WTC11 (cell line): ENCODE measurements at regions not wholly inside any gene's neighbourhood (a gene's known extent, or its start where the extent isn't known, plus 50 kb on each side); places are given as distances from the start of the nearest gene placed in this dataset.

Experiments used
- ATAC-seq: fragments of 200-7000 bp; cut with Tn5 transposase; 2 replicates; pipeline ENCODE4 v1.10.0; 2021; ENCODE audit warnings: mild to moderate bottlenecking, moderate library complexity
- CTCF ChIA-PET: fragments of 300-600 bp; sonication (Branson Sonifier 250); formaldehyde crosslinking; loops from one replicate; lab custom pipeline; 2021; ENCODE audit warnings: antibody characterized with exemption; lab: Charles Lee
- POLR2A ChIA-PET: fragments of 350-600 bp; sonication (Branson Sonifier 250); formaldehyde crosslinking; loops from one replicate; lab custom pipeline; 2021; ENCODE audit warnings: antibody characterized with exemption; lab: Charles Lee
- DNase-seq: peaks from one replicate; pipeline ENCODE4 v3.0.0; 2021; ENCODE audit warnings: low spot score
- H3K27ac Mint-ChIP-seq: 2 replicates; pipeline ENCODE4 v1.8.0; 2021; ENCODE audit warnings: mixed read lengths
- H3K27me3 Mint-ChIP-seq: 2 replicates; pipeline ENCODE4 v1.8.0; 2021; ENCODE audit warnings: low read depth, mild to moderate bottlenecking, moderate library complexity, mixed read lengths
- H3K36me3 Mint-ChIP-seq: 2 replicates; pipeline ENCODE4 v1.8.0; 2021; ENCODE audit warnings: mixed read lengths
- H3K4me1 Mint-ChIP-seq: 2 replicates; pipeline ENCODE4 v1.8.0; 2022; ENCODE audit warnings: mixed read lengths
- H3K4me3 Mint-ChIP-seq: 2 replicates; pipeline ENCODE4 v1.8.0; 2021; ENCODE audit warnings: mild to moderate bottlenecking, moderate library complexity, mixed read lengths
- H3K9me3 Mint-ChIP-seq: 2 replicates; pipeline ENCODE4 v1.8.0; 2021; ENCODE audit warnings: mixed read lengths
- ARID4B ChIP-seq: sonication (generic); formaldehyde crosslinking; IDR thresholded peaks from 2 replicates; pipeline ENCODE4 v1.8.0; 2023; ENCODE audit warnings: missing genetic modification reagents, mild to moderate bottlenecking, borderline replicate concordance
- ATF1 ChIP-seq: sonication (generic); formaldehyde crosslinking; IDR thresholded peaks from 2 replicates; pipeline ENCODE4 v1.8.1; 2023; ENCODE audit warnings: mild to moderate bottlenecking, moderate library complexity, missing genetic modification reagents
- ATF6 ChIP-seq: sonication (generic); formaldehyde crosslinking; IDR thresholded peaks from 2 replicates; pipeline ENCODE4 v1.8.1; 2023; ENCODE audit warnings: mild to moderate bottlenecking, missing genetic modification reagents
- CREB1 ChIP-seq: sonication (generic); formaldehyde crosslinking; IDR thresholded peaks from 2 replicates; pipeline ENCODE4 v1.8.0; 2023; ENCODE audit warnings: mild to moderate bottlenecking, missing genetic modification reagents
- CTCF ChIP-seq: fragments of 200-600 bp; IDR thresholded peaks from 2 replicates; pipeline ENCODE4 v1.8.0; 2022; ENCODE audit warnings: antibody characterized with exemption
- GRHL2 ChIP-seq: fragments of 250-450 bp; sonication (Bioruptor Pico); IDR thresholded peaks from 2 replicates; pipeline ENCODE4 v1.8.0; 2022; ENCODE audit warnings: mild to moderate bottlenecking, moderate library complexity; ENCODE audit not compliant: insufficient replicate concordance, severe bottlenecking
- HMGA2 ChIP-seq: fragments of 250-450 bp; sonication (Bioruptor Pico); IDR thresholded peaks from 2 replicates; pipeline ENCODE4 v1.4.0; 2021; ENCODE audit warnings: mild to moderate bottlenecking, moderate library complexity
- NFATC4 ChIP-seq: fragments of 250-450 bp; sonication (Bioruptor Pico); IDR thresholded peaks from 2 replicates; pipeline ENCODE4 v1.9.0; 2021; ENCODE audit warnings: mild to moderate bottlenecking
- NFE2L1 ChIP-seq: sonication (generic); formaldehyde crosslinking; IDR thresholded peaks from 2 replicates; pipeline ENCODE4 v1.8.1; 2023; ENCODE audit warnings: missing genetic modification reagents
- OVOL2 ChIP-seq: fragments of 250-450 bp; sonication (Bioruptor Pico); IDR thresholded peaks from 2 replicates; pipeline ENCODE4 v1.9.0; 2021; ENCODE audit warnings: mild to moderate bottlenecking, borderline replicate concordance
- PREB ChIP-seq: sonication (generic); formaldehyde crosslinking; IDR thresholded peaks from 2 replicates; pipeline ENCODE4 v1.8.1; 2022; ENCODE audit warnings: mild to moderate bottlenecking, missing genetic modification reagents, moderate library complexity, borderline replicate concordance
- SMAD3 ChIP-seq: sonication (generic); formaldehyde crosslinking; IDR thresholded peaks from 2 replicates; pipeline ENCODE4 v1.8.0; 2022; ENCODE audit warnings: missing genetic modification reagents, mild to moderate bottlenecking, borderline replicate concordance
- ZNF423 ChIP-seq: fragments of 250-450 bp; sonication (Bioruptor Pico); IDR thresholded peaks from 2 replicates; pipeline ENCODE4 v2.1.2; 2022; ENCODE audit warnings: mild to moderate bottlenecking, moderate library complexity
- TF ChIP-seq, protein P1 (sequence below): sonication (generic); formaldehyde crosslinking; IDR thresholded peaks from 2 replicates; pipeline ENCODE4 v1.8.1; 2022; ENCODE audit warnings: low read depth, mild to moderate bottlenecking, moderate library complexity, missing genetic modification reagents, borderline replicate concordance
- TF ChIP-seq, protein P2 (sequence below): fragments of 250-450 bp; sonication (Bioruptor Pico); IDR thresholded peaks from 2 replicates; pipeline ENCODE4 v1.9.0; 2021; ENCODE audit warnings: mild to moderate bottlenecking, borderline replicate concordance
- TF ChIP-seq, protein P3 (sequence below): sonication (generic); formaldehyde crosslinking; IDR thresholded peaks from 2 replicates; pipeline ENCODE4 v1.8.1; 2023; ENCODE audit warnings: mild to moderate bottlenecking, missing genetic modification reagents
- TF ChIP-seq, protein P4 (sequence below): sonication (generic); formaldehyde crosslinking; conservative IDR thresholded peaks from 2 replicates; pipeline ENCODE4 v1.8.1; 2022; ENCODE audit warnings: mild to moderate bottlenecking, missing genetic modification reagents

DNA sequence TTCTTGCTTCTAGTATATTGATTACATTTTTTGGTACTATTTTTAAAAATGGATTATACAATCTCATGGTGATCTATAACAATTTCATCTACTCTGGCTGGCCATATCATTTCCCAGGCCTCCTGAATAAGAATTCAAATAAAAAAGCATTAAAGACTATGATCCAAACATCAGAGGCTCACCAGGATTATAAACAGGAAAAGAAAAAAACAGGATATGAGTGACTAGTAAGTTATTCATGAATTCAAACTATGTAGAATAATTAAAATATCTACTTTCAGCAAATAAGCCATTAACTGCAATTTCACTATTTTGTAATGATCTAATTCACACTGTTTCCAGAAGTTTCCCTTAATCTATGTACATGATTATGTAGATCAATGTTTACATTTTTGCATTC, 293.1 kb upstream of the CDH6 start:
- Mint-ChIP-seq H3K27me3 (no peaks in the 10 kb centered on the region), H3K9me3 (no peaks in the 10 kb centered on the region)
- TF ChIP-seq HMGA2: no peak
- no peak for TF ChIP-seq CREB1 (CRISPR knock-in tag)
- TF ChIP-seq PREB (CRISPR knock-in tag): no peak
- TF ChIP-seq, protein P1, sequence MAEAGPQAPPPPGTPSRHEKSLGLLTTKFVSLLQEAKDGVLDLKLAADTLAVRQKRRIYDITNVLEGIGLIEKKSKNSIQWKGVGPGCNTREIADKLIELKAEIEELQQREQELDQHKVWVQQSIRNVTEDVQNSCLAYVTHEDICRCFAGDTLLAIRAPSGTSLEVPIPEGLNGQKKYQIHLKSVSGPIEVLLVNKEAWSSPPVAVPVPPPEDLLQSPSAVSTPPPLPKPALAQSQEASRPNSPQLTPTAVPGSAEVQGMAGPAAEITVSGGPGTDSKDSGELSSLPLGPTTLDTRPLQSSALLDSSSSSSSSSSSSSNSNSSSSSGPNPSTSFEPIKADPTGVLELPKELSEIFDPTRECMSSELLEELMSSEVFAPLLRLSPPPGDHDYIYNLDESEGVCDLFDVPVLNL (CRISPR knock-in tag): no peak
- no peak for TF ChIP-seq NFATC4 (CRISPR knock-in tag)
- TF ChIP-seq SMAD3 (CRISPR knock-in tag): no peak
- TF ChIP-seq CTCF: no peak
- no peak for TF ChIP-seq ARID4B (CRISPR knock-in tag)
- TF ChIP-seq ATF1: no peak
- TF ChIP-seq, protein P2, sequence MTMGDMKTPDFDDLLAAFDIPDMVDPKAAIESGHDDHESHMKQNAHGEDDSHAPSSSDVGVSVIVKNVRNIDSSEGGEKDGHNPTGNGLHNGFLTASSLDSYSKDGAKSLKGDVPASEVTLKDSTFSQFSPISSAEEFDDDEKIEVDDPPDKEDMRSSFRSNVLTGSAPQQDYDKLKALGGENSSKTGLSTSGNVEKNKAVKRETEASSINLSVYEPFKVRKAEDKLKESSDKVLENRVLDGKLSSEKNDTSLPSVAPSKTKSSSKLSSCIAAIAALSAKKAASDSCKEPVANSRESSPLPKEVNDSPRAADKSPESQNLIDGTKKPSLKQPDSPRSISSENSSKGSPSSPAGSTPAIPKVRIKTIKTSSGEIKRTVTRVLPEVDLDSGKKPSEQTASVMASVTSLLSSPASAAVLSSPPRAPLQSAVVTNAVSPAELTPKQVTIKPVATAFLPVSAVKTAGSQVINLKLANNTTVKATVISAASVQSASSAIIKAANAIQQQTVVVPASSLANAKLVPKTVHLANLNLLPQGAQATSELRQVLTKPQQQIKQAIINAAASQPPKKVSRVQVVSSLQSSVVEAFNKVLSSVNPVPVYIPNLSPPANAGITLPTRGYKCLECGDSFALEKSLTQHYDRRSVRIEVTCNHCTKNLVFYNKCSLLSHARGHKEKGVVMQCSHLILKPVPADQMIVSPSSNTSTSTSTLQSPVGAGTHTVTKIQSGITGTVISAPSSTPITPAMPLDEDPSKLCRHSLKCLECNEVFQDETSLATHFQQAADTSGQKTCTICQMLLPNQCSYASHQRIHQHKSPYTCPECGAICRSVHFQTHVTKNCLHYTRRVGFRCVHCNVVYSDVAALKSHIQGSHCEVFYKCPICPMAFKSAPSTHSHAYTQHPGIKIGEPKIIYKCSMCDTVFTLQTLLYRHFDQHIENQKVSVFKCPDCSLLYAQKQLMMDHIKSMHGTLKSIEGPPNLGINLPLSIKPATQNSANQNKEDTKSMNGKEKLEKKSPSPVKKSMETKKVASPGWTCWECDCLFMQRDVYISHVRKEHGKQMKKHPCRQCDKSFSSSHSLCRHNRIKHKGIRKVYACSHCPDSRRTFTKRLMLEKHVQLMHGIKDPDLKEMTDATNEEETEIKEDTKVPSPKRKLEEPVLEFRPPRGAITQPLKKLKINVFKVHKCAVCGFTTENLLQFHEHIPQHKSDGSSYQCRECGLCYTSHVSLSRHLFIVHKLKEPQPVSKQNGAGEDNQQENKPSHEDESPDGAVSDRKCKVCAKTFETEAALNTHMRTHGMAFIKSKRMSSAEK (CRISPR knock-in tag): no peak
- TF ChIP-seq ZNF423 (CRISPR knock-in tag): no peak
- TF ChIP-seq GRHL2 (CRISPR knock-in tag): no peak
- no peak for TF ChIP-seq OVOL2 (CRISPR knock-in tag)
- TF ChIP-seq NFE2L1: no peak
- TF ChIP-seq, protein P3, sequence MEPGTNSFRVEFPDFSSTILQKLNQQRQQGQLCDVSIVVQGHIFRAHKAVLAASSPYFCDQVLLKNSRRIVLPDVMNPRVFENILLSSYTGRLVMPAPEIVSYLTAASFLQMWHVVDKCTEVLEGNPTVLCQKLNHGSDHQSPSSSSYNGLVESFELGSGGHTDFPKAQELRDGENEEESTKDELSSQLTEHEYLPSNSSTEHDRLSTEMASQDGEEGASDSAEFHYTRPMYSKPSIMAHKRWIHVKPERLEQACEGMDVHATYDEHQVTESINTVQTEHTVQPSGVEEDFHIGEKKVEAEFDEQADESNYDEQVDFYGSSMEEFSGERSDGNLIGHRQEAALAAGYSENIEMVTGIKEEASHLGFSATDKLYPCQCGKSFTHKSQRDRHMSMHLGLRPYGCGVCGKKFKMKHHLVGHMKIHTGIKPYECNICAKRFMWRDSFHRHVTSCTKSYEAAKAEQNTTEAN (CRISPR knock-in tag): no peak
- TF ChIP-seq, protein P4, sequence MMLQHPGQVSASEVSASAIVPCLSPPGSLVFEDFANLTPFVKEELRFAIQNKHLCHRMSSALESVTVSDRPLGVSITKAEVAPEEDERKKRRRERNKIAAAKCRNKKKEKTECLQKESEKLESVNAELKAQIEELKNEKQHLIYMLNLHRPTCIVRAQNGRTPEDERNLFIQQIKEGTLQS (CRISPR knock-in tag): no peak
- no peak for TF ChIP-seq ATF6 (CRISPR knock-in tag)
- TF ChIP-seq, all 79 proteins: peak for 0
- H3K27ac Mint-ChIP-seq: no peak overlapping the region
- H3K36me3 Mint-ChIP-seq: no peaks in the 10 kb centered on the region
- ATAC-seq: no peak
- H3K4me1 Mint-ChIP-seq: peaks cover 9% of the 10 kb centered on the region; the same call in 1 of the 2 replicates
- POLR2A ChIA-PET: no interaction called here
- CTCF ChIA-PET: no interaction called here
- DNase-seq: no peak
- no peak overlapping the region for H3K4me3 Mint-ChIP-seq
